ENCODE measurements at regions not wholly inside any gene's neighbourhood (a gene's known extent, or its start where the extent isn't known, plus 50 kb on each side); places are given as distances from the start of the nearest gene placed in this dataset.

DNA sequence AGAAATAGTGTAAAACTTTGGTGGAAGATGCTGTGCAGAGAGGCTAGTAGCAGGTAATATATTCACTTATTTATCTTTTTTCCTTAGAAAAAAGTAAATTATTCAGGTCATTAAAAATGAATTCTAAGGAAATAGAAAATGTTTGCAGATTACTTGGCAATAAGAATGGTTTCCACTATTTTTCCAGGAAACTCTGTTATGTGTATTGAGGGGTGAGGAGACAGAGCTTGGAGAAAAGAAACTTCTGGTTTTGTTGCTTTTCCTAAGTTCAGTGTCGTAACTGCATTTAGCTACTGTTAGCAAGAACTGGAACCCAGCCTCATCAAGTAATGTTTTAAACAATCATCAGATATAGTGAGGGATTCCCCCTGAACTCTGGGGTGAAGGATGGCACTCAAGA is 79.2 kb upstream of the SMLR1 start:
- no peak overlapping the region for H3K4me3 ChIP-seq (ENCODE audit: low read depth, low read length)
- DNase-seq (ENCODE audit: low read depth), result no peak
- no peak for TF ChIP-seq CTCF (IDR thresholded peaks at IDR 0.05; ENCODE audit: insufficient read depth, low read length)

- H3K4me3 ChIP-seq (ENCODE audit: low read depth, low read length), result no peak overlapping the region
- DNase-seq (ENCODE audit: low read depth), result no peak
- TF ChIP-seq CTCF (IDR thresholded peaks at IDR 0.05; ENCODE audit: insufficient read depth, low read length), result no peak
Observed at GRCh38 chr6:130749402-130749801, 77.8 kb upstream of the SMLR1 start.

- no peak overlapping the region for H3K4me3 ChIP-seq (ENCODE audit: low read depth, low read length)
- TF ChIP-seq CTCF (IDR thresholded peaks at IDR 0.05; ENCODE audit: insufficient read depth, low read length), result no peak
- peak; percentile 41 for DNase-seq (ENCODE audit: low read depth)
Observed at GRCh38 chr6:130752267-130752666, 74.9 kb upstream of the SMLR1 start.

DNA sequence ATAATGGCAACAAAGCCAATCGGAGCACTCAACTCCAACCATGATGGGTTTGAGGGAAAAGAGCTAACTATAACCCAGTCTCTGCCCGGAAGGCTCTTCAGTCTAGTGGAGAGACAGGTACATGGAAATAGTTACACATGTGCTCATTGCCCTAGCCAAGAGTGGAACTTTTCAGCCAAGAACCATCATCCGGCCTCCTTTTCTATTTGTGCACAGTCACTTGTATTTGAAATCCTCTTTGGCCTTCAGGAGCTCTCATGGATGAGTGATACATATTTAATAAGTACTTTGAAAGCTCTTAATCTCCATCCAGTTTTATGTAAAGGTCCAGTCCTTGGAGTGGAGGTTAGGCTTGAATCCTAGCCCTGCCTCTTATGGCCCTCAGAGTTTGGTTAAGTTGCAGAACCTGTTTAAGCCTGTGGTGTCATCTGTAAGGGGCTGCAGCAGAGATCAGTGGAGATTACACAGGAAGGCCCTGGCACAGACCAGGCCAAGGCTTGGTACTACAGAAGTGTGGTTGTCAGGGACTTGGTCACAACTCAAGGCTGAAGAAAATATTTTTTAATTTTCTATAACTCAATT is 72.3 kb upstream of the SMLR1 start:
- TF ChIP-seq CTCF (IDR thresholded peaks at IDR 0.05; ENCODE audit: insufficient read depth, low read length), result no peak
- DNase-seq (ENCODE audit: low read depth), result no peak
- H3K4me3 ChIP-seq (ENCODE audit: low read depth, low read length), result no peak overlapping the region

DNA sequence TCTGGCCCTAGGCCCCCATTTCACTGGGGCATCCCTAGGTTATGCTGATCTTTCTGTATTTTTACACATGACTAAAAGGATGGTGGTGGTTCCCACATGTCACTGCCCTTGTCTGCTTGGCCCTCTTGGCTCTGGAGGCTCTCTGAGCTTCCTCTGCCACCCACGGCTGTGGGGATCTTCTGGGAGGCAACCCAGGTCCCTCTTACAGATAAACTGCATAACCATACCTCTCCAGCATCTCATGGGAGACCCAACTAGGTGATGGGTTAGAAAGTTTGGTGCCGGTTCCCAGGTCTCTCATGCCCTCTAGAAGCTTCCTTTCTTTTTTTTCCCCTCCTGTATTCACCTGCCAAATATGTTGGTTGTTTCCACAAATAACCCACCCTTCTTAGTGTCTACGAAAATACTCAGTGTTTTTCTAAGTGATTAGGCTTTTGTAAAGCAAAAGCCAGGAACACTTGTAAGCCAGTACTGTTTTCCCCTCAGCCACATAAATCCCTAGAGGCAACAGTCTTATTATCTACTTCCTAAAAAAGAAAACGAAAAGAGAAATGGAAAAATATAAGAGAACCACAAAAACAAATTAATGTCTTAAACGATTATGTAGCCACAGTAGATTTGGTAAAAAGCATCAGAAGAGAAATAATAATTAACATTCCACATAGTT is 71.7 kb upstream of the SMLR1 start:
- no peak overlapping the region for H3K4me3 ChIP-seq (ENCODE audit: low read depth, low read length)
- no peak for TF ChIP-seq CTCF (IDR thresholded peaks at IDR 0.05; ENCODE audit: insufficient read depth, low read length)
- peak; percentile 27 for DNase-seq (ENCODE audit: low read depth)

DNA sequence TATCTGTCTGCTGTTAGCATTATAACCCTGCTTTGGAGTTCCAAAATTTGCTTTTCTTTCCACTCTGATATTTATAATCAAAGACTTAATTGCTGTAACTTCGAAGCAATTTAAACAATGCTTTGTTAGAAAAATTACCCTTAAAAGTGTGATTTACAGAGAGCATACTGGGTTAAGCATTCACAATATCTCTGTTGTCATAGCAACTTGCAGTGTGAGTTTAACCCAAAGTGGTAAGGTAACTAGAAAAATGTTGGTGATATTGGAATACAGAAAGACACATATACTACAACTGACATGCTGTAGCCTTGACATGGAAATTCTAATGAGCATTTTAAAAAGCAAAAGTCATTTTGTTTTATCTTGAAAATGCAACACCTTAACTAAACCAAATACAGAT is 70.4 kb upstream of the SMLR1 start:
- DNase-seq (ENCODE audit: low read depth), result no peak
- TF ChIP-seq CTCF (IDR thresholded peaks at IDR 0.05; ENCODE audit: insufficient read depth, low read length), result no peak

DNA sequence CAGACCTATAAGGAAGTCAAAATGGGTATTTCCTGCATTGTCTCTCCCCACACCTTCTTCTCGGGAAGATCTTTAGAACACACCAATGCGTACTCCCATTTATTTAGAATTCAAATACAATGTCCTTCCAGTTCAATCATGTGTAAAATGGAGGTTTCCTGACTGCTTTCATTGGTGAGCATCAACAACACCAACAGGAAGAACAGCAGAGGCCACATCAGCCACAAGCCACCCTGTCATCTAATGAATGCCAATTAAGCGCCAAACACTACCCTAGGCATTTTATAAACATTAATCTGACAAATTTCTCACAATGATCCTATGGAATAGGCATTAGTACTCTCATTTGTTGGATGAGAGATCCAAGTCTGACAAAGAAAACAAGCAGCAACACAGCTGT is 68.4 kb upstream of the SMLR1 start:
- TF ChIP-seq CTCF (IDR thresholded peaks at IDR 0.05; ENCODE audit: insufficient read depth, low read length), result no peak
- no peak for DNase-seq (ENCODE audit: low read depth)
- H3K4me3 ChIP-seq (ENCODE audit: low read depth, low read length), result no peak overlapping the region

More for the DNA sequence above, 70.4 kb upstream of the SMLR1 start:
- no peak overlapping the region for H3K4me3 ChIP-seq (ENCODE audit: low read depth, low read length)
